PC-9 (cell line): ENCODE measurements at regions not wholly inside any gene's neighbourhood (a gene's known extent, or its start where the extent isn't known, plus 50 kb on each side); places are given as distances from the start of the nearest gene placed in this dataset.
A peak's percentile ranks its signal among the peaks of the same experiment; 100 is the strongest.

Experiments
- BruUV-seq: library from RNA; stranded (reverse); fragments of 400-500 nt; replicated peaks from 2 replicates; lab custom pipeline; 2021; lab: Mats Ljungman, UMichigan
- CTCF ChIA-PET: fragments of 300-600 bp; sonication (Branson Sonifier 250); formaldehyde crosslinking; loops from one replicate; lab custom pipeline; 2022; ENCODE audit warnings: antibody characterized with exemption; lab: Charles Lee
- POLR2A ChIA-PET: fragments of 300-600 bp; sonication (Branson Sonifier 250); formaldehyde crosslinking; loops from one replicate; lab custom pipeline; 2022; ENCODE audit warnings: antibody characterized with exemption; ENCODE audit not compliant: unreplicated experiment; lab: Charles Lee
- DNase-seq, 2 experiments: peaks; one replicate each; pipeline versions ENCODE4 v3.0.0 to v3.0.0-alpha.2; 2015 to 2022; ENCODE audit warnings: mixed read lengths in 1 of 2
- H2AFZ ChIP-seq: fragments of 200-600 bp; sonication (generic); 2 replicates; pipeline ENCODE4 v1.8.1; 2017; ENCODE audit warnings: antibody characterized with exemption
- H3F3A ChIP-seq: fragments of 200-600 bp; sonication (generic); 2 replicates; pipeline ENCODE4 v1.8.1; 2017; ENCODE audit warnings: antibody characterized with exemption, mild to moderate bottlenecking, low read depth; ENCODE audit not compliant: insufficient read depth
- H3K27ac ChIP-seq: fragments of 200-600 bp; sonication (generic); 2 replicates; pipeline ENCODE4 v1.6.1; 2016; ENCODE audit warnings: mixed run types
- H3K27me3 ChIP-seq: fragments of 200-600 bp; sonication (generic); 2 replicates; pipeline ENCODE4 v1.6.1; 2016; ENCODE audit warnings: low read depth, mixed run types; ENCODE audit not compliant: insufficient read depth
- H3K36me3 ChIP-seq: fragments of 200-600 bp; sonication (generic); 2 replicates; pipeline ENCODE4 v1.6.1; 2016; ENCODE audit warnings: low read depth, mixed run types
- H3K4me1 ChIP-seq: fragments of 200-600 bp; sonication (generic); replicated peaks from 2 replicates; pipeline ENCODE4 v1.6.1; 2016; ENCODE audit warnings: mixed run types; ENCODE audit not compliant: insufficient read depth
- H3K4me2 ChIP-seq: fragments of 200-600 bp; sonication (generic); 2 replicates; pipeline ENCODE4 v1.6.1; 2017; ENCODE audit warnings: mixed run types
- H3K4me3 ChIP-seq: fragments of 200-600 bp; sonication (generic); 2 replicates; pipeline ENCODE4 v1.6.1; 2016; ENCODE audit warnings: mixed run types
- H3K79me2 ChIP-seq: fragments of 200-600 bp; sonication (generic); 2 replicates; pipeline ENCODE4 v1.6.1; 2017; ENCODE audit warnings: low read depth, mixed run types
- H3K9me2 ChIP-seq: fragments of 200-600 bp; sonication (generic); 2 replicates; pipeline ENCODE4 v1.8.1; 2017; ENCODE audit warnings: mild to moderate bottlenecking; ENCODE audit not compliant: insufficient read depth
- H3K9me3 ChIP-seq: fragments of 200-600 bp; sonication (generic); 2 replicates; pipeline ENCODE4 v1.8.1; 2016; ENCODE audit warnings: low read depth; ENCODE audit not compliant: insufficient read depth
- H4K20me1 ChIP-seq: fragments of 200-600 bp; sonication (generic); 2 replicates; pipeline ENCODE4 v1.8.1; 2017; ENCODE audit not compliant: insufficient read depth
- CTCF ChIP-seq: fragments of 200-600 bp; sonication (generic); conservative IDR thresholded peaks from 2 replicates; pipeline ENCODE4 v1.6.1; 2017; ENCODE audit warnings: mixed run types, antibody characterized with exemption, mild to moderate bottlenecking, moderate library complexity
- EZH2 ChIP-seq: fragments of 200-600 bp; sonication (generic); IDR thresholded peaks from 2 replicates; pipeline ENCODE4 v1.8.0; 2017; ENCODE audit warnings: antibody characterized with exemption, low read depth
- intact Hi-C: fragments of 100-400 bp; cut with micrococcal nuclease; formaldehyde crosslinking; loops from one replicate; pipeline ENCODE4 v1.10.0; 2022; ENCODE audit not compliant: unreplicated experiment

- Histone ChIP-seq H2AFZ (no peak overlapping the region), H3K9me3 (no peaks in the 10 kb centered on the region), H3F3A (no peaks in the 10 kb centered on the region; the same call in 1 of the 2 replicates), H3K4me2 (no peak overlapping the region), H3K27me3 (no peaks in the 10 kb centered on the region), H3K4me1 (no peaks in the 10 kb centered on the region), H3K27ac (no peak overlapping the region), H3K9me2 (no peaks in the 10 kb centered on the region), H3K4me3 (no peak overlapping the region), H3K36me3 (no peaks in the 10 kb centered on the region), H3K79me2 (no peaks in the 10 kb centered on the region), H4K20me1 (no peaks in the 10 kb centered on the region)
- no peak for DNase-seq
- CTCF ChIA-PET = no interaction called here
- TF ChIP-seq CTCF (no peak), EZH2 (no peak)
- intact Hi-C loops = no loop called here
- POLR2A ChIA-PET = no interaction called here
- BruUV-seq = no TSS peak
These were observed 585.8 kb upstream of the RGS18 start for GRCh38 chr1:191572479-191572878.

- Histone ChIP-seq H3K27me3 (no peaks in the 10 kb centered on the region), H3K9me2 (no peaks in the 10 kb centered on the region), H3K4me2 (no peak overlapping the region), H3F3A (no peaks in the 10 kb centered on the region; the same call in 1 of the 2 replicates), H3K36me3 (no peaks in the 10 kb centered on the region), H3K9me3 (no peaks in the 10 kb centered on the region; the same call in 1 of the 2 replicates), H2AFZ (peak overlapping the region; percentile 56; the same call in 1 of the 2 replicates), H3K27ac (no peak overlapping the region), H4K20me1 (no peaks in the 10 kb centered on the region), H3K4me3 (no peak overlapping the region), H3K79me2 (no peaks in the 10 kb centered on the region), H3K4me1 (no peaks in the 10 kb centered on the region)
- TF ChIP-seq EZH2 = no peak
- POLR2A ChIA-PET = no interaction called here
- CTCF ChIA-PET = no interaction called here
- no TSS peak for BruUV-seq
- intact Hi-C loops = no loop called here
- no peak for DNase-seq
These were observed 583.1 kb upstream of the RGS18 start for GRCh38 chr1:191575180-191575579.

GRCh38 chr1:191575746-191576145, 582.5 kb upstream of the RGS18 start:
- no peak overlapping the region for H2AFZ ChIP-seq
- POLR2A ChIA-PET = no interaction called here
- no TSS peak for BruUV-seq

More at GRCh38 chr1:191575746-191576145, 582.5 kb upstream of the RGS18 start:
- Histone ChIP-seq H4K20me1 (no peaks in the 10 kb centered on the region), H3K4me3 (no peak overlapping the region), H3K9me2 (no peaks in the 10 kb centered on the region), H3K79me2 (no peaks in the 10 kb centered on the region), H3K27ac (no peak overlapping the region), H3K36me3 (no peaks in the 10 kb centered on the region), H3F3A (no peaks in the 10 kb centered on the region; the same call in 1 of the 2 replicates), H3K4me2 (no peak overlapping the region), H3K4me1 (no peaks in the 10 kb centered on the region), H3K27me3 (no peaks in the 10 kb centered on the region), H3K9me3 (no peaks in the 10 kb centered on the region; the same call in 1 of the 2 replicates)
- no peak for TF ChIP-seq EZH2
- TF ChIP-seq CTCF = no peak
- intact Hi-C loops = no loop called here
- CTCF ChIA-PET = no interaction called here
- DNase-seq = no peak
